Endothelial cell of umbilical vein (primary cell): ENCODE measurements at regions not wholly inside any gene's neighbourhood (a gene's known extent, or its start where the extent isn't known, plus 50 kb on each side); places are given as distances from the start of the nearest gene placed in this dataset.

Source experiments
- CTCF ChIP-seq, 2 donors: IDR thresholded peaks; 1 replicate in 1 of 2; 2 replicates in 1 of 2; pipeline ENCODE4 v1.5.1; 2011; ENCODE audit warnings: low read length in 2 of 2, mild to moderate bottlenecking in 2 of 2, moderate library complexity in 2 of 2, control low read depth in 1 of 2, inconsistent platforms in 1 of 2, low read depth in 1 of 2; ENCODE audit not compliant: insufficient read depth in 1 of 2; ENCODE audit errors: extremely low read depth in 1 of 2
- EZH2 ChIP-seq: IDR thresholded peaks from 2 replicates; pipeline ENCODE4 v1.6.1; 2012; ENCODE audit warnings: borderline replicate concordance, low read depth, mild to moderate bottlenecking, moderate library complexity, low read length, inconsistent platforms; ENCODE audit not compliant: severe bottlenecking
- POLR2AphosphoS5 ChIP-seq: IDR thresholded peaks from 2 replicates; pipeline ENCODE4 v1.6.1; 2012; ENCODE audit warnings: low read depth, mild to moderate bottlenecking, control low read depth, low read length, moderate library complexity; ENCODE audit not compliant: insufficient read depth

GRCh38 chr18:54766634-54767033 is 61.6 kb upstream of the RAB27B start:
- TF ChIP-seq POLR2AphosphoS5 (no peak), EZH2 (no peak), CTCF (IDR thresholded peaks at IDR 0.05; ENCODE audit: extremely low read depth in 1 of 2, insufficient read depth in 1 of 2, low read depth in 1 of 2, low read length in 2 of 2) (no peak)
